Stomach smooth muscle (tissue), 2 donors: ENCODE measurements at regions not wholly inside any gene's neighbourhood (a gene's known extent, or its start where the extent isn't known, plus 50 kb on each side); places are given as distances from the start of the nearest gene placed in this dataset.

Source experiments
- H3K27ac ChIP-seq: one replicate; pipeline ENCODE4 v1.7.0; 2013; ENCODE audit warnings: mild to moderate bottlenecking, low read length, inconsistent platforms
- H3K27me3 ChIP-seq, 2 donors: one replicate each; pipeline ENCODE4 v1.7.0; 2013; ENCODE audit warnings: low read length in 2 of 2; ENCODE audit not compliant: insufficient read depth in 2 of 2, control insufficient read depth in 1 of 2
- H3K36me3 ChIP-seq, 2 donors: one replicate each; pipeline ENCODE4 v1.7.0; 2013; ENCODE audit warnings: low read length in 2 of 2; ENCODE audit not compliant: control insufficient read depth in 2 of 2, insufficient read depth in 2 of 2
- H3K4me1 ChIP-seq: one replicate; pipeline ENCODE4 v1.7.0; 2013; ENCODE audit warnings: low read length; ENCODE audit not compliant: control insufficient read depth, insufficient read depth
- H3K4me3 ChIP-seq, 2 donors: one replicate each; pipeline ENCODE4 v1.7.0; 2013; ENCODE audit warnings: low read length in 2 of 2
- H3K9ac ChIP-seq, 2 donors: one replicate each; pipeline ENCODE4 v1.7.0; 2013; ENCODE audit warnings: low read length in 2 of 2, mild to moderate bottlenecking in 1 of 2
- H3K9me3 ChIP-seq, 2 donors: one replicate each; pipeline ENCODE4 v1.7.0; 2013; ENCODE audit warnings: low read length in 2 of 2; ENCODE audit not compliant: control insufficient read depth in 2 of 2
- donor health status: healthy.
- donor health status: Pancreatic carcinoma.

GRCh38 chr18:44602380-44602779 is 78.3 kb upstream of the SETBP1 start:
- H3K27ac ChIP-seq, result no peak overlapping the region
- H3K27me3 ChIP-seq, result no peaks in the 10 kb centered on the region
- peaks cover 2% of the 10 kb centered on the region for H3K4me1 ChIP-seq
- H3K9ac ChIP-seq, result no peak overlapping the region
- H3K36me3 ChIP-seq, result no peaks in the 10 kb centered on the region
- no peak overlapping the region for H3K4me3 ChIP-seq
- H3K9me3 ChIP-seq, result no peaks in the 10 kb centered on the region

- Histone ChIP-seq H3K9ac (no peak overlapping the region), H3K27ac (no peak overlapping the region), H3K4me3 (no peak overlapping the region), H3K36me3 (no peaks in the 10 kb centered on the region), H3K4me1 (peaks cover 2% of the 10 kb centered on the region), H3K27me3 (no peaks in the 10 kb centered on the region), H3K9me3 (no peaks in the 10 kb centered on the region)
These were observed 77.8 kb upstream of the SETBP1 start for GRCh38 chr18:44602845-44603244.

- H3K4me3 ChIP-seq, result no peak overlapping the region
- H3K27me3 ChIP-seq, result no peaks in the 10 kb centered on the region
- H3K36me3 ChIP-seq, result no peaks in the 10 kb centered on the region
- no peaks in the 10 kb centered on the region for H3K9me3 ChIP-seq
- no peak overlapping the region for H3K27ac ChIP-seq
- no peaks in the 10 kb centered on the region for H3K4me1 ChIP-seq
- no peak overlapping the region for H3K9ac ChIP-seq
These were observed 71.3 kb upstream of the SETBP1 start for GRCh38 chr18:44609181-44609941.

GRCh38 chr18:44620812-44621211 is 59.9 kb upstream of the SETBP1 start:
- H3K36me3 ChIP-seq, result no peaks in the 10 kb centered on the region
- no peaks in the 10 kb centered on the region for H3K27me3 ChIP-seq
- no peaks in the 10 kb centered on the region for H3K4me1 ChIP-seq
- H3K4me3 ChIP-seq, result no peak overlapping the region
- no peak overlapping the region for H3K9ac ChIP-seq
- H3K27ac ChIP-seq, result no peak overlapping the region
- no peaks in the 10 kb centered on the region for H3K9me3 ChIP-seq

GRCh38 chr18:44624052-44624451 is 56.6 kb upstream of the SETBP1 start:
- Histone ChIP-seq H3K9me3 (no peaks in the 10 kb centered on the region), H3K27me3 (no peaks in the 10 kb centered on the region), H3K36me3 (no peaks in the 10 kb centered on the region), H3K4me3 (no peak overlapping the region), H3K9ac (no peak overlapping the region), H3K27ac (no peak overlapping the region), H3K4me1 (peaks cover 2% of the 10 kb centered on the region)

GRCh38 chr18:44625386-44625785 is 55.3 kb upstream of the SETBP1 start:
- Histone ChIP-seq H3K27ac (no peak overlapping the region), H3K9me3 (no peaks in the 10 kb centered on the region), H3K4me1 (peaks cover 2% of the 10 kb centered on the region), H3K27me3 (no peaks in the 10 kb centered on the region), H3K36me3 (no peaks in the 10 kb centered on the region), H3K4me3 (no peak overlapping the region), H3K9ac (no peak overlapping the region)

- peaks cover 2% of the 10 kb centered on the region for H3K4me1 ChIP-seq
- H3K4me3 ChIP-seq, result no peak overlapping the region
- no peak overlapping the region for H3K9ac ChIP-seq
- no peaks in the 10 kb centered on the region for H3K9me3 ChIP-seq
- no peaks in the 10 kb centered on the region for H3K27me3 ChIP-seq
- H3K36me3 ChIP-seq, result no peaks in the 10 kb centered on the region
- no peak overlapping the region for H3K27ac ChIP-seq
These were observed 54.5 kb upstream of the SETBP1 start for GRCh38 chr18:44626236-44626635.

GRCh38 chr18:44626807-44627206 is 53.9 kb upstream of the SETBP1 start:
- no peaks in the 10 kb centered on the region for H3K9me3 ChIP-seq
- H3K36me3 ChIP-seq, result no peaks in the 10 kb centered on the region
- H3K27me3 ChIP-seq, result no peaks in the 10 kb centered on the region
- peaks cover 2% of the 10 kb centered on the region for H3K4me1 ChIP-seq
- no peak overlapping the region for H3K4me3 ChIP-seq
- no peak overlapping the region for H3K9ac ChIP-seq
- H3K27ac ChIP-seq, result no peak overlapping the region

GRCh38 chr18:44627280-44627679 is 53.4 kb upstream of the SETBP1 start:
- H3K27me3 ChIP-seq, result no peaks in the 10 kb centered on the region
- H3K9me3 ChIP-seq, result no peaks in the 10 kb centered on the region
- no peaks in the 10 kb centered on the region for H3K36me3 ChIP-seq

GRCh38 chr18:44629406-44629805 is 51.3 kb upstream of the SETBP1 start:
- Histone ChIP-seq H3K36me3 (no peaks in the 10 kb centered on the region), H3K4me3 (no peak overlapping the region), H3K9ac (no peak overlapping the region), H3K27me3 (no peaks in the 10 kb centered on the region), H3K27ac (no peak overlapping the region), H3K4me1 (peaks cover 2% of the 10 kb centered on the region), H3K9me3 (no peaks in the 10 kb centered on the region)

More at GRCh38 chr18:44627280-44627679, 53.4 kb upstream of the SETBP1 start:
- Histone ChIP-seq H3K4me3 (no peak overlapping the region), H3K27ac (no peak overlapping the region), H3K9ac (no peak overlapping the region), H3K4me1 (peaks cover 2% of the 10 kb centered on the region)

- no peak overlapping the region for H3K9ac ChIP-seq
- no peak overlapping the region for H3K27ac ChIP-seq
- no peaks in the 10 kb centered on the region for H3K27me3 ChIP-seq
- no peaks in the 10 kb centered on the region for H3K9me3 ChIP-seq
- no peaks in the 10 kb centered on the region for H3K36me3 ChIP-seq
- no peak overlapping the region for H3K4me3 ChIP-seq
- peaks cover 2% of the 10 kb centered on the region for H3K4me1 ChIP-seq
These were observed 50.6 kb upstream of the SETBP1 start for GRCh38 chr18:44630118-44630517.
